ENCODE measurements at regions not wholly inside any gene's neighbourhood (a gene's known extent, or its start where the extent isn't known, plus 50 kb on each side); places are given as distances from the start of the nearest gene placed in this dataset.
"Not testable (repeated sequence)": the region's sequence is repeated elsewhere in the genome, so short reads cannot be mapped to it uniquely, and the experiment has no call there.

- ATAC-seq (ENCODE audit: low FRiP score) (no peak), DNase-seq (ENCODE audit: low spot score) (no peak)
- TF ChIP-seq CTCF (IDR thresholded peaks at IDR 0.05) = no peak
Measured at GRCh38 chr7:49597805-49598204, 175.6 kb upstream of the VWC2 start.

- ATAC-seq (ENCODE audit: low FRiP score) (no peak), DNase-seq (ENCODE audit: low spot score) (no peak)
- no peak for TF ChIP-seq CTCF (IDR thresholded peaks at IDR 0.05)
Measured at GRCh38 chr7:49611951-49612350, 161.5 kb upstream of the VWC2 start.

GRCh38 chr7:49613759-49614158 lies 159.7 kb upstream of the VWC2 start:
- DNase-seq (ENCODE audit: low spot score) (no peak), ATAC-seq (ENCODE audit: low FRiP score) (no peak)
- no peak for TF ChIP-seq CTCF (IDR thresholded peaks at IDR 0.05)

- DNase-seq (ENCODE audit: low spot score); ATAC-seq (ENCODE audit: low FRiP score): not testable (repeated sequence)
Measured at GRCh38 chr7:49614974-49615373, 158.5 kb upstream of the VWC2 start.

GRCh38 chr7:49618028-49618427 lies 155.4 kb upstream of the VWC2 start:
- no peak for DNase-seq (ENCODE audit: low spot score)
- no peak for ATAC-seq (ENCODE audit: low FRiP score)
- TF ChIP-seq CTCF (IDR thresholded peaks at IDR 0.05) = no peak

GRCh38 chr7:49623943-49624342 lies 149.5 kb upstream of the VWC2 start:
- ATAC-seq (ENCODE audit: low FRiP score) (no peak), DNase-seq (ENCODE audit: low spot score) (no peak)
- TF ChIP-seq CTCF (IDR thresholded peaks at IDR 0.05) = no peak

GRCh38 chr7:49624611-49625010 lies 148.8 kb upstream of the VWC2 start:
- TF ChIP-seq CTCF (IDR thresholded peaks at IDR 0.05) = no peak
- no peak for ATAC-seq (ENCODE audit: low FRiP score)
- DNase-seq (ENCODE audit: low spot score) = no peak

- DNase-seq (ENCODE audit: low spot score) = no peak
- no peak for ATAC-seq (ENCODE audit: low FRiP score)
- no peak for TF ChIP-seq CTCF (IDR thresholded peaks at IDR 0.05)
Measured at GRCh38 chr7:49630513-49630912, 142.9 kb upstream of the VWC2 start.

Data from omental fat pad (tissue), 3 donors.